HepG2 (cell line): ENCODE measurements at regions not wholly inside any gene's neighbourhood (a gene's known extent, or its start where the extent isn't known, plus 50 kb on each side); places are given as distances from the start of the nearest gene placed in this dataset.

ENCODE experiments used
- ATAC-seq: fragments of 200-7000 bp; cut with Tn5 transposase; 3 replicates; pipeline ENCODE4 v1.9.1; 2020; ENCODE audit warnings: mild to moderate bottlenecking, moderate library complexity
- BruUV-seq: library from RNA; stranded (reverse); fragments of 400-500 nt; replicated peaks from 2 replicates; lab custom pipeline; 2021; lab: Mats Ljungman, UMichigan
- CTCF ChIA-PET: fragments of 300-600 bp; formaldehyde crosslinking; extraction: SDS; loops from one replicate; lab custom pipeline; 2021; ENCODE audit warnings: low total read pairs, inconsistent platforms, low intra/inter-chr PET ratio; lab: Yijun Ruan, JAX
- POLR2A ChIA-PET: fragments of 350-600 bp; sonication (Branson Sonifier 250); formaldehyde crosslinking; loops from one replicate; lab custom pipeline; 2020; ENCODE audit warnings: antibody characterized with exemption, inconsistent platforms; lab: Yijun Ruan, JAX
- DNase-seq: peaks from one replicate; pipeline ENCODE4 v3.0.0-alpha.2; 2015; ENCODE audit warnings: low spot score
- FAIRE-seq: peaks from 3 replicates; lab custom pipeline; 2011; peaks lifted over from hg19 to GRCh38; lab: Jason Lieb, UNC
- H2AFZ ChIP-seq: one replicate; pipeline ENCODE4 v1.6.1; 2011; ENCODE audit warnings: low read length, inconsistent platforms
- H3K27ac ChIP-seq: fragments of 300-600 bp; 3 replicates; pipeline ENCODE4 v1.8.0; 2011; ENCODE audit warnings: mixed run types, mild to moderate bottlenecking, mixed read lengths, low read length, inconsistent platforms; ENCODE audit not compliant: insufficient read depth; ENCODE audit errors: extremely low read length
- H3K27me3 ChIP-seq, 2 experiments: fragments of 200-600 bp in 1 of 2; 2 replicates in 1 of 2; 3 replicates in 1 of 2; pipeline versions ENCODE4 v1.6.0 to v1.8.0; 2011; ENCODE audit warnings: low read length in 2 of 2, mild to moderate bottlenecking in 2 of 2, moderate library complexity in 2 of 2, inconsistent platforms in 1 of 2; ENCODE audit not compliant: insufficient read depth in 2 of 2, control insufficient read depth in 1 of 2
- H3K36me3 ChIP-seq, 2 experiments: fragments of 200-600 bp in 1 of 2; replicated peaks in 1 of 2; 2 replicates in 1 of 2; 3 replicates in 1 of 2; pipeline versions ENCODE4 v1.5.1 to v1.8.0; 2011; ENCODE audit warnings: low read length in 2 of 2, inconsistent platforms in 1 of 2; ENCODE audit not compliant: insufficient read depth in 2 of 2, control insufficient read depth in 1 of 2
- H3K4me1 ChIP-seq: 2 replicates; pipeline ENCODE4 v1.5.1; 2012; ENCODE audit warnings: low read length, inconsistent platforms; ENCODE audit not compliant: insufficient read depth
- H3K4me2 ChIP-seq: 2 replicates; pipeline ENCODE4 v1.6.0; 2011; ENCODE audit warnings: low read depth, low read length, inconsistent platforms
- H3K4me3 ChIP-seq, 3 experiments: fragments of 200-600 bp in 1 of 3; sonication (generic), shearing (Covaris generic) in 1 of 3; replicated peaks in 1 of 3; 2 replicates each; pipeline ENCODE4 v1.5.1; 2011 to 2016; ENCODE audit warnings: low read length in 3 of 3, inconsistent platforms in 2 of 3, low read depth in 2 of 3, mild to moderate bottlenecking in 2 of 3, control low read depth in 1 of 3, mixed read lengths in 1 of 3; ENCODE audit not compliant: insufficient read depth in 1 of 3
- H3K79me2 ChIP-seq: one replicate; pipeline ENCODE4 v1.6.1; 2011; ENCODE audit warnings: low read length, inconsistent platforms; ENCODE audit not compliant: insufficient read depth
- H3K9ac ChIP-seq: 2 replicates; pipeline ENCODE4 v1.6.0; 2011; ENCODE audit warnings: mild to moderate bottlenecking, low read depth, low read length, inconsistent platforms; ENCODE audit not compliant: insufficient read depth
- H3K9me3 ChIP-seq: 2 replicates; pipeline ENCODE4 v1.5.1; 2012; ENCODE audit warnings: mild to moderate bottlenecking, low read length
- H4K20me1 ChIP-seq: 2 replicates; pipeline ENCODE4 v1.6.0; 2011; ENCODE audit warnings: inconsistent platforms, mild to moderate bottlenecking, low read length, moderate library complexity; ENCODE audit not compliant: insufficient read depth
- ATAD3A ChIP-seq: sonication (generic); formaldehyde crosslinking; IDR thresholded peaks from 2 replicates; pipeline ENCODE4 v1.4.0; 2020; ENCODE audit warnings: missing genetic modification reagents
- E2F5 ChIP-seq: sonication (generic); formaldehyde crosslinking; conservative IDR thresholded peaks from 2 replicates; pipeline ENCODE4 v1.4.0; 2020; ENCODE audit warnings: missing genetic modification reagents
- FOXP4 ChIP-seq: sonication (generic); formaldehyde crosslinking; IDR thresholded peaks from 2 replicates; pipeline ENCODE4 v1.4.0; 2020; ENCODE audit warnings: missing genetic modification reagents
- MXD3 ChIP-seq: IDR thresholded peaks from 2 replicates; pipeline ENCODE4 v1.6.1; 2016; ENCODE audit warnings: mild to moderate bottlenecking, missing biosample characterization, missing genetic modification reagents
- NCOR1 ChIP-seq: fragments of 200-600 bp; sonication (generic); IDR thresholded peaks from 2 replicates; pipeline ENCODE4 v1.7.0; 2017; ENCODE audit warnings: antibody characterized with exemption, low read length, borderline replicate concordance
- NFE2 ChIP-seq: sonication (generic); formaldehyde crosslinking; IDR thresholded peaks from 2 replicates; pipeline ENCODE4 v1.4.0; 2020; ENCODE audit warnings: missing genetic modification reagents
- NPAS2 ChIP-seq: sonication (generic); formaldehyde crosslinking; IDR thresholded peaks from 2 replicates; pipeline ENCODE4 v1.8.0; 2022; ENCODE audit warnings: mild to moderate bottlenecking, missing genetic modification reagents, borderline replicate concordance
- THAP8 ChIP-seq: sonication (generic); formaldehyde crosslinking; IDR thresholded peaks from 2 replicates; pipeline ENCODE4 v1.5.1; 2020; ENCODE audit warnings: missing genetic modification reagents, mild to moderate bottlenecking, borderline replicate concordance
- TIGD3 ChIP-seq: sonication (generic); formaldehyde crosslinking; IDR thresholded peaks from 2 replicates; pipeline ENCODE4 v1.5.1; 2020; ENCODE audit warnings: mild to moderate bottlenecking, missing genetic modification reagents, borderline replicate concordance
- ZNF614 ChIP-seq: IDR thresholded peaks from 2 replicates; pipeline ENCODE4 v1.6.1; 2018; ENCODE audit warnings: missing biosample characterization, missing genetic modification reagents, inconsistent platforms, borderline replicate concordance
- ZNF703 ChIP-seq: sonication (generic); formaldehyde crosslinking; IDR thresholded peaks from 2 replicates; pipeline ENCODE4 v1.5.1; 2020; ENCODE audit warnings: missing genetic modification reagents, mild to moderate bottlenecking, moderate library complexity, borderline replicate concordance
- ZNF772 ChIP-seq: sonication (generic); formaldehyde crosslinking; IDR thresholded peaks from 2 replicates; pipeline ENCODE4 v1.5.0; 2020; ENCODE audit warnings: mild to moderate bottlenecking, missing genetic modification reagents
- WGBS: methylation state at CpG from one replicate; pipeline ENCODE4 v1.1.6; 2017; ENCODE audit warnings: low lambda C conversion rate; 5-methylcytosine and 5-hydroxymethylcytosine counted together
- in situ Hi-C: cut with HindIII; loops from 2 replicates; pipeline ENCODE4 v1.10.0; 2017; ENCODE audit warnings: low pct_unique_long_range_greater_than_20kb; ENCODE audit not compliant: extremely low pct_ligation_motif_present
- intact Hi-C: fragments of 100-400 bp; cut with micrococcal nuclease; formaldehyde crosslinking; loops from one replicate; pipeline ENCODE4 v1.10.0; 2022; ENCODE audit not compliant: unreplicated experiment

GRCh38 chr7:47097431-47097830 lies 484.5 kb downstream of the TNS3 start:
- ATAC-seq: no peak
- intact Hi-C loops (no loop called here), in situ Hi-C loops (no loop called here)
- no peak overlapping the region for H3K4me3 ChIP-seq
- TF ChIP-seq E2F5 (CRISPR knock-in tag): no peak
- 35% methylated on average over 2 of the region's 2 CpGs for WGBS
- no peak overlapping the region for H3K4me2 ChIP-seq
- no peak for FAIRE-seq
- H3K36me3 ChIP-seq: no peaks in the 10 kb centered on the region
- no peaks in the 10 kb centered on the region for H4K20me1 ChIP-seq
- no TSS peak for BruUV-seq
- H3K4me1 ChIP-seq: peaks cover 6% of the 10 kb centered on the region; the same call in 1 of the 2 replicates
- no peak for DNase-seq
- H3K27ac ChIP-seq: no peak overlapping the region
- no peaks in the 10 kb centered on the region for H3K9me3 ChIP-seq
- no peak overlapping the region for H3K9ac ChIP-seq
- H3K27me3 ChIP-seq: no peaks in the 10 kb centered on the region; a peak in 1 of 5 replicates
- H3K79me2 ChIP-seq: no peaks in the 10 kb centered on the region
- POLR2A ChIA-PET: no interaction called here
- H2AFZ ChIP-seq: no peak overlapping the region
- CTCF ChIA-PET: no interaction called here

- Histone ChIP-seq H4K20me1 (no peaks in the 10 kb centered on the region), H2AFZ (no peak overlapping the region), H3K27ac (no peak overlapping the region), H3K4me3 (no peak overlapping the region), H3K79me2 (no peaks in the 10 kb centered on the region), H3K4me1 (peaks cover 6% of the 10 kb centered on the region; the same call in 1 of the 2 replicates), H3K27me3 (no peaks in the 10 kb centered on the region; a peak in 1 of 5 replicates), H3K9me3 (no peaks in the 10 kb centered on the region), H3K4me2 (no peak overlapping the region), H3K36me3 (no peaks in the 10 kb centered on the region), H3K9ac (no peak overlapping the region)
- no peak for DNase-seq
- POLR2A ChIA-PET: no interaction called here
- intact Hi-C loops (no loop called here), in situ Hi-C loops (no loop called here)
- WGBS: 0% methylated on average over 1 of the region's 1 CpG
- ATAC-seq: no peak
- CTCF ChIA-PET: no interaction called here
- no peak for FAIRE-seq
- no TSS peak for BruUV-seq
- no peak for TF ChIP-seq TIGD3 (CRISPR knock-in tag)
- no peak for TF ChIP-seq ZNF614 (CRISPR knock-in tag)
- no peak for TF ChIP-seq THAP8
- TF ChIP-seq NCOR1: no peak
- no peak for TF ChIP-seq ZNF772
- TF ChIP-seq NFE2 (CRISPR knock-in tag): no peak
- no peak for TF ChIP-seq ZNF703
- no peak for TF ChIP-seq MXD3 (CRISPR knock-in tag)
- no peak for TF ChIP-seq ATAD3A (CRISPR knock-in tag)
- TF ChIP-seq FOXP4 (CRISPR knock-in tag): no peak
- TF ChIP-seq NPAS2: no peak
These were observed 486.0 kb downstream of the TNS3 start for GRCh38 chr7:47095946-47096345.
